Activated T-cell treated with anti-CD3 and anti-CD28 coated beads, Interleukin-2, amount 50 U/mL, for 1 hour (primary cell): ENCODE measurements at regions not wholly inside any gene's neighbourhood (a gene's known extent, or its start where the extent isn't known, plus 50 kb on each side); places are given as distances from the start of the nearest gene placed in this dataset.
"Not testable (repeated sequence)": the region's sequence is repeated elsewhere in the genome, so short reads cannot be mapped to it uniquely, and the experiment has no call there.

ENCODE experiments used
- DNase-seq: peaks from one replicate; pipeline ENCODE4 v3.0.0-alpha.2; 2020

- no peak for DNase-seq
Measured at GRCh38 chr13:80168089-80168850, 172.7 kb downstream of the SPRY2 start.

GRCh38 chr13:80166352-80166751 is 174.6 kb downstream of the SPRY2 start:
- no peak for DNase-seq

- no peak for DNase-seq
Measured at GRCh38 chr13:80164462-80164861, 176.5 kb downstream of the SPRY2 start.

GRCh38 chr13:80161896-80162295 is 179.0 kb downstream of the SPRY2 start:
- DNase-seq: no peak

- DNase-seq: no peak
Measured at GRCh38 chr13:80161219-80161618, 179.7 kb downstream of the SPRY2 start.

- DNase-seq: no peak
Measured at GRCh38 chr13:80160110-80160509, 180.8 kb downstream of the SPRY2 start.

- DNase-seq: no peak
Measured at GRCh38 chr13:80157261-80157932, 183.5 kb downstream of the SPRY2 start.

GRCh38 chr13:80152142-80152541 is 188.8 kb downstream of the SPRY2 start:
- DNase-seq: not testable (repeated sequence)

- DNase-seq: no peak
Measured at GRCh38 chr13:80151016-80151415, 189.9 kb downstream of the SPRY2 start.

- no peak for DNase-seq
Measured at GRCh38 chr13:80149736-80150135, 191.2 kb downstream of the SPRY2 start.

GRCh38 chr13:80145171-80145690 is 195.7 kb downstream of the SPRY2 start:
- no peak for DNase-seq

GRCh38 chr13:80144493-80144892 is 196.4 kb downstream of the SPRY2 start:
- no peak for DNase-seq

- no peak for DNase-seq
Measured at GRCh38 chr13:80141123-80141849, 199.6 kb downstream of the SPRY2 start.

GRCh38 chr13:80140685-80141084 is 200.2 kb downstream of the SPRY2 start:
- DNase-seq: no peak

- no peak for DNase-seq
Measured at GRCh38 chr13:80139196-80139595, 201.7 kb downstream of the SPRY2 start.

- no peak for DNase-seq
Measured at GRCh38 chr13:80137994-80138393, 202.9 kb downstream of the SPRY2 start.

GRCh38 chr13:80134346-80134745 is 206.6 kb downstream of the SPRY2 start:
- DNase-seq: no peak

GRCh38 chr13:80133631-80134261 is 207.2 kb downstream of the SPRY2 start:
- DNase-seq: no peak

- no peak for DNase-seq
Measured at GRCh38 chr13:80132741-80133601, 208.0 kb downstream of the SPRY2 start.

- DNase-seq: no peak
Measured at GRCh38 chr13:80131204-80131603, 209.7 kb downstream of the SPRY2 start.

- no peak for DNase-seq
Measured at GRCh38 chr13:80126389-80127068, 214.4 kb downstream of the SPRY2 start.
